GM12878 (cell line): ENCODE measurements at regions not wholly inside any gene's neighbourhood (a gene's known extent, or its start where the extent isn't known, plus 50 kb on each side); places are given as distances from the start of the nearest gene placed in this dataset.

Source experiments
- CHD1 ChIP-seq: IDR thresholded peaks from 2 replicates; pipeline ENCODE4 v1.6.1; 2012; ENCODE audit warnings: low read depth, low read length, improper control_type of control experiment
- EZH2 ChIP-seq: IDR thresholded peaks from 2 replicates; pipeline ENCODE4 v1.6.1; 2012; ENCODE audit warnings: low read depth, mild to moderate bottlenecking, control low read depth, inconsistent platforms, low read length, borderline replicate concordance; ENCODE audit not compliant: control insufficient read depth
- NFXL1 ChIP-seq: fragments of 450-650 bp; IDR thresholded peaks from 2 replicates; pipeline ENCODE4 v1.6.1; 2017; ENCODE audit warnings: antibody characterized with exemption, mild to moderate bottlenecking, borderline replicate concordance
- PAX8 ChIP-seq: fragments of 450-650 bp; IDR thresholded peaks from 2 replicates; pipeline ENCODE4 v1.6.1; 2017; ENCODE audit warnings: mild to moderate bottlenecking, moderate library complexity
- POLR2A ChIP-seq: IDR thresholded peaks from 2 replicates; pipeline ENCODE4 v1.6.1; 2011; ENCODE audit warnings: low read depth, mild to moderate bottlenecking, low read length
- ZNF24 ChIP-seq: fragments of 450-650 bp; IDR thresholded peaks from 2 replicates; pipeline ENCODE4 v1.6.1; 2017; ENCODE audit warnings: antibody characterized with exemption, mild to moderate bottlenecking
- TF ChIP-seq, protein P1 (sequence below), 3 experiments: IDR thresholded peaks in 2 of 3; conservative IDR thresholded peaks in 1 of 3; 2 replicates each; pipeline ENCODE4 v1.5.1; 2011; ENCODE audit warnings: low read depth in 3 of 3, low read length in 3 of 3, mild to moderate bottlenecking in 3 of 3, control low read depth in 2 of 3, moderate library complexity in 2 of 3, inconsistent platforms in 1 of 3, mixed read lengths in 1 of 3; ENCODE audit not compliant: control insufficient read depth in 2 of 3, insufficient read depth in 1 of 3; ENCODE audit errors: extremely low read depth in 1 of 3
- TF ChIP-seq, protein P2 (sequence below): IDR thresholded peaks from 2 replicates; pipeline ENCODE4 v1.6.1; 2012; ENCODE audit warnings: low read depth, low read length, improper control_type of control experiment

DNA sequence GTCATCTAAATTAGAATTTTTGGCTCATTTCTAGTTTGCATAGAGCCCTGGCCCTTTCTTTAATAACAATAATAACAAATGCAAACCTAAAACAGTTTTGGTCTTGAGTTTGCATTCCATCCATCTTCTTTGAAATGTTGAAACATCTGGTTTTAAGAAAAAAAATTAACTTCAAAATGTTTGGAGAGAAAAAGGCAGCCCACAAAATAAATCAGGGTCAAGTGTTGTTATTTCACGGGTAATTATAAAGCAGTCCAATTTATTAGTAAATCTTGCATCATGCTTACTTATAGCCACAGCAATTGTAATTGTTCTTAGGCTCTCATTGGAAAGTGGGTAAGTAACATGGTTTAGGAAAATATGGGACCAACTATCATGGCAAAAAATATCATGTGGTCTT is 247.0 kb upstream of the MEF2C start:
- TF ChIP-seq, protein P1, sequence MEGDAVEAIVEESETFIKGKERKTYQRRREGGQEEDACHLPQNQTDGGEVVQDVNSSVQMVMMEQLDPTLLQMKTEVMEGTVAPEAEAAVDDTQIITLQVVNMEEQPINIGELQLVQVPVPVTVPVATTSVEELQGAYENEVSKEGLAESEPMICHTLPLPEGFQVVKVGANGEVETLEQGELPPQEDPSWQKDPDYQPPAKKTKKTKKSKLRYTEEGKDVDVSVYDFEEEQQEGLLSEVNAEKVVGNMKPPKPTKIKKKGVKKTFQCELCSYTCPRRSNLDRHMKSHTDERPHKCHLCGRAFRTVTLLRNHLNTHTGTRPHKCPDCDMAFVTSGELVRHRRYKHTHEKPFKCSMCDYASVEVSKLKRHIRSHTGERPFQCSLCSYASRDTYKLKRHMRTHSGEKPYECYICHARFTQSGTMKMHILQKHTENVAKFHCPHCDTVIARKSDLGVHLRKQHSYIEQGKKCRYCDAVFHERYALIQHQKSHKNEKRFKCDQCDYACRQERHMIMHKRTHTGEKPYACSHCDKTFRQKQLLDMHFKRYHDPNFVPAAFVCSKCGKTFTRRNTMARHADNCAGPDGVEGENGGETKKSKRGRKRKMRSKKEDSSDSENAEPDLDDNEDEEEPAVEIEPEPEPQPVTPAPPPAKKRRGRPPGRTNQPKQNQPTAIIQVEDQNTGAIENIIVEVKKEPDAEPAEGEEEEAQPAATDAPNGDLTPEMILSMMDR (IDR thresholded peaks at IDR 0.05 in 2 of 3, conservative IDR thresholded peaks at IDR 0.05 in 1 of 3; ENCODE audit: control insufficient read depth in 2 of 3, extremely low read depth in 1 of 3, insufficient read depth in 1 of 3, low read depth in 3 of 3, low read length in 3 of 3): no peak
- TF ChIP-seq EZH2 (no peak), POLR2A (no peak), PAX8 (no peak), CHD1 (no peak), NFXL1 (no peak), ZNF24 (no peak)
- TF ChIP-seq, protein P2, sequence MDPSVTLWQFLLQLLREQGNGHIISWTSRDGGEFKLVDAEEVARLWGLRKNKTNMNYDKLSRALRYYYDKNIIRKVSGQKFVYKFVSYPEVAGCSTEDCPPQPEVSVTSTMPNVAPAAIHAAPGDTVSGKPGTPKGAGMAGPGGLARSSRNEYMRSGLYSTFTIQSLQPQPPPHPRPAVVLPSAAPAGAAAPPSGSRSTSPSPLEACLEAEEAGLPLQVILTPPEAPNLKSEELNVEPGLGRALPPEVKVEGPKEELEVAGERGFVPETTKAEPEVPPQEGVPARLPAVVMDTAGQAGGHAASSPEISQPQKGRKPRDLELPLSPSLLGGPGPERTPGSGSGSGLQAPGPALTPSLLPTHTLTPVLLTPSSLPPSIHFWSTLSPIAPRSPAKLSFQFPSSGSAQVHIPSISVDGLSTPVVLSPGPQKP: no peak
